HG03442 (cell line): ENCODE measurements at regions not wholly inside any gene's neighbourhood (a gene's known extent, or its start where the extent isn't known, plus 50 kb on each side); places are given as distances from the start of the nearest gene placed in this dataset.
"Not testable (repeated sequence)": the region's sequence is repeated elsewhere in the genome, so short reads cannot be mapped to it uniquely, and the experiment has no call there.

Source experiments
- ATAC-seq: cut with Tn5 transposase; IDR thresholded peaks from one replicate; pipeline ENCODE4 v1.9.1; 2021; ENCODE audit warnings: mild to moderate bottlenecking, moderate library complexity; ENCODE audit not compliant: unreplicated experiment

- no peak for ATAC-seq
Measured at GRCh38 chr5:89866410-89866809, 543.1 kb downstream of the CETN3 start.

- ATAC-seq = no peak
Measured at GRCh38 chr5:89864941-89865340, 544.6 kb downstream of the CETN3 start.

GRCh38 chr5:89857790-89858189, 551.8 kb downstream of the CETN3 start:
- no peak for ATAC-seq

- no peak for ATAC-seq
Measured at GRCh38 chr5:89855417-89855816, 554.1 kb downstream of the CETN3 start.

GRCh38 chr5:89851911-89852310, 557.6 kb downstream of the CETN3 start:
- ATAC-seq = no peak

- no peak for ATAC-seq
Measured at GRCh38 chr5:89850513-89850865, 559.1 kb downstream of the CETN3 start.

- no peak for ATAC-seq
Measured at GRCh38 chr5:89849830-89850512, 559.6 kb downstream of the CETN3 start.

- ATAC-seq = no peak
Measured at GRCh38 chr5:89847743-89848142, 561.8 kb downstream of the CETN3 start.

GRCh38 chr5:89844548-89844947, 565.0 kb downstream of the CETN3 start:
- ATAC-seq = no peak

- no peak for ATAC-seq
Measured at GRCh38 chr5:89842531-89842930, 567.0 kb downstream of the CETN3 start.

GRCh38 chr5:89840906-89841305, 568.6 kb downstream of the CETN3 start:
- no peak for ATAC-seq

GRCh38 chr5:89830691-89831090, 578.9 kb downstream of the CETN3 start:
- no peak for ATAC-seq

GRCh38 chr5:89827960-89828359, 581.6 kb downstream of the CETN3 start:
- ATAC-seq = no peak

GRCh38 chr5:89827359-89827758, 582.2 kb downstream of the CETN3 start:
- ATAC-seq = no peak

- ATAC-seq = no peak
Measured at GRCh38 chr5:89826938-89827337, 582.6 kb downstream of the CETN3 start.

- ATAC-seq = no peak
Measured at GRCh38 chr5:89823046-89823445, 586.5 kb downstream of the CETN3 start.

GRCh38 chr5:89817841-89818240, 591.7 kb downstream of the CETN3 start:
- ATAC-seq = no peak

- ATAC-seq = no peak
Measured at GRCh38 chr5:89816038-89816437, 593.5 kb downstream of the CETN3 start.

GRCh38 chr5:89800735-89801134, 608.8 kb downstream of the CETN3 start:
- not testable (repeated sequence) for ATAC-seq

GRCh38 chr5:89794504-89794903, 615.1 kb downstream of the CETN3 start:
- ATAC-seq = not testable (repeated sequence)

GRCh38 chr5:89779734-89780133, 629.8 kb downstream of the CETN3 start:
- not testable (repeated sequence) for ATAC-seq

- ATAC-seq = no peak
Measured at GRCh38 chr5:89777758-89778157, 631.8 kb downstream of the CETN3 start.

GRCh38 chr5:89769975-89770374, 639.6 kb downstream of the CETN3 start:
- ATAC-seq = no peak
